HG03378 (cell line): ENCODE measurements at regions not wholly inside any gene's neighbourhood (a gene's known extent, or its start where the extent isn't known, plus 50 kb on each side); places are given as distances from the start of the nearest gene placed in this dataset.
"Not testable (repeated sequence)": the region's sequence is repeated elsewhere in the genome, so short reads cannot be mapped to it uniquely, and the experiment has no call there.

Source experiments
- ATAC-seq: cut with Tn5 transposase; IDR thresholded peaks from one replicate; pipeline ENCODE4 v1.9.1; 2021; ENCODE audit warnings: mild to moderate bottlenecking, moderate library complexity; ENCODE audit not compliant: unreplicated experiment

GRCh38 chr11:23318670-23319069, 458.4 kb upstream of the CCDC179 start:
- no peak for ATAC-seq

- ATAC-seq, result no peak
These were observed 459.9 kb upstream of the CCDC179 start for GRCh38 chr11:23320131-23320530.

GRCh38 chr11:23335586-23335985, 475.3 kb upstream of the CCDC179 start:
- not testable (repeated sequence) for ATAC-seq

- ATAC-seq, result no peak
These were observed 476.7 kb upstream of the CCDC179 start for GRCh38 chr11:23336961-23337360.

GRCh38 chr11:23353611-23354010, 493.3 kb upstream of the CCDC179 start:
- ATAC-seq, result no peak

- ATAC-seq, result no peak
These were observed 499.0 kb upstream of the CCDC179 start for GRCh38 chr11:23359297-23359696.

GRCh38 chr11:23364076-23364475, 503.8 kb upstream of the CCDC179 start:
- ATAC-seq, result no peak

- no peak for ATAC-seq
These were observed 510.5 kb upstream of the CCDC179 start for GRCh38 chr11:23370580-23371275.

GRCh38 chr11:23377909-23378308, 517.6 kb upstream of the CCDC179 start:
- ATAC-seq, result no peak

GRCh38 chr11:23391031-23391430, 530.8 kb upstream of the CCDC179 start:
- no peak for ATAC-seq

GRCh38 chr11:23398052-23398451, 537.8 kb upstream of the CCDC179 start:
- ATAC-seq, result no peak

- no peak for ATAC-seq
These were observed 539.7 kb upstream of the CCDC179 start for GRCh38 chr11:23399995-23400394.

GRCh38 chr11:23403210-23404185, 543.2 kb upstream of the CCDC179 start:
- ATAC-seq, result no peak

GRCh38 chr11:23404225-23405160, 544.2 kb upstream of the CCDC179 start:
- ATAC-seq, result no peak

GRCh38 chr11:23405350-23405937, 545.2 kb upstream of the CCDC179 start:
- no peak for ATAC-seq

GRCh38 chr11:23406131-23406819, 546.0 kb upstream of the CCDC179 start:
- no peak for ATAC-seq

- ATAC-seq, result no peak
These were observed 552.8 kb upstream of the CCDC179 start for GRCh38 chr11:23413057-23413456.

- ATAC-seq, result no peak
These were observed 562.8 kb upstream of the CCDC179 start for GRCh38 chr11:23423104-23423503.

GRCh38 chr11:23423656-23424055, 563.4 kb upstream of the CCDC179 start:
- no peak for ATAC-seq

GRCh38 chr11:23425381-23425780, 565.1 kb upstream of the CCDC179 start:
- no peak for ATAC-seq
